ENCODE measurements at regions not wholly inside any gene's neighbourhood (a gene's known extent, or its start where the extent isn't known, plus 50 kb on each side); places are given as distances from the start of the nearest gene placed in this dataset.

DNA sequence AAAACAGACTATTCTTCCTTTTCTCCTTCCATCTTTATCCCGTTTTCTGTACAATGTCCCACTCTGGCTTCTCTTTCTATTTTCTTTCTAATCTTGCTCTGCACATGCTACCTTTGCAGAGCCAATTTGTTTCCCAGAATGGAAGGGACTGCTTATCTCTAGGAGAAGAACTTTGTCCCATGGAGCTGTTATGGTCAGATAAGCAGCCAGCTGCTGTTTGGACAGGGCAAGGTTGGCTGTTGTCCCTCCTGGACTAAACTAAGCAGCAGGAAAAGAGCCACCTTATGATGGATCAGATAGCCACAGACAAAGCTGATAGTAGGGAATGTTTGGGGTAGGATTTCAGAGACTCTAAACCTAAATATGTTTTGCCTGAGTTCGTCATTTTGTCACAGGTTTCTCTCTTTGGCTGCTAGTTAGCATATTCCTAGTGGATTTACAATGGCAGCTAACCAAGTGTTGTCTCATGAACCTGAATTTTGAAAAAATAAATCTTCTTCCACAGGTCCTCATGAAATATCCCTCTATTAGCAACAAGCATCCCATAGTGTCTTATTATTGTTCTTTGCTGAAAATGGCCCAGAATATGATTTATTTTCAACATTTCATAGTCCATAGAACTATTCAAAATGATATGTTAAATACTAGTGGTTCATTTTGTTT, 262.8 kb downstream of the SLC16A7 start:
- H3K4me3 ChIP-seq (ENCODE audit: low read length, poor library complexity, severe bottlenecking), result no peak overlapping the region
- H3K79me2 ChIP-seq (ENCODE audit: insufficient read depth, low read length), result no peaks in the 10 kb centered on the region
- H3K9me3 ChIP-seq (ENCODE audit: insufficient read depth, low read depth, low read length), result 0 out of 2 replicates have a peak, but pooled peaks cover 5% of the 10 kb centered on the region
- TF ChIP-seq, protein P1, sequence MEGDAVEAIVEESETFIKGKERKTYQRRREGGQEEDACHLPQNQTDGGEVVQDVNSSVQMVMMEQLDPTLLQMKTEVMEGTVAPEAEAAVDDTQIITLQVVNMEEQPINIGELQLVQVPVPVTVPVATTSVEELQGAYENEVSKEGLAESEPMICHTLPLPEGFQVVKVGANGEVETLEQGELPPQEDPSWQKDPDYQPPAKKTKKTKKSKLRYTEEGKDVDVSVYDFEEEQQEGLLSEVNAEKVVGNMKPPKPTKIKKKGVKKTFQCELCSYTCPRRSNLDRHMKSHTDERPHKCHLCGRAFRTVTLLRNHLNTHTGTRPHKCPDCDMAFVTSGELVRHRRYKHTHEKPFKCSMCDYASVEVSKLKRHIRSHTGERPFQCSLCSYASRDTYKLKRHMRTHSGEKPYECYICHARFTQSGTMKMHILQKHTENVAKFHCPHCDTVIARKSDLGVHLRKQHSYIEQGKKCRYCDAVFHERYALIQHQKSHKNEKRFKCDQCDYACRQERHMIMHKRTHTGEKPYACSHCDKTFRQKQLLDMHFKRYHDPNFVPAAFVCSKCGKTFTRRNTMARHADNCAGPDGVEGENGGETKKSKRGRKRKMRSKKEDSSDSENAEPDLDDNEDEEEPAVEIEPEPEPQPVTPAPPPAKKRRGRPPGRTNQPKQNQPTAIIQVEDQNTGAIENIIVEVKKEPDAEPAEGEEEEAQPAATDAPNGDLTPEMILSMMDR (conservative IDR thresholded peaks at IDR 0.05; ENCODE audit: low read length), result no peak
- TF ChIP-seq EZH2phosphoT487 (IDR thresholded peaks at IDR 0.05; ENCODE audit: borderline replicate concordance), result no peak
- no peaks in the 10 kb centered on the region for H4K20me1 ChIP-seq (ENCODE audit: insufficient read depth, low read length, poor library complexity, severe bottlenecking)
- H2AFZ ChIP-seq (ENCODE audit: low read length), result no peak overlapping the region
- no peaks in the 10 kb centered on the region for H3K36me3 ChIP-seq (ENCODE audit: insufficient read depth, low read length)
- H3K4me2 ChIP-seq (ENCODE audit: low read depth, low read length, poor library complexity, severe bottlenecking), result no peak overlapping the region
- no peaks in the 10 kb centered on the region for H3K27me3 ChIP-seq (ENCODE audit: insufficient read depth, low read length, poor library complexity, severe bottlenecking)
- H3F3A ChIP-seq (ENCODE audit: low read depth), result no peaks in the 10 kb centered on the region
- H3K9me2 ChIP-seq (replicated peaks; ENCODE audit: low read depth, low read length), result no peaks in the 10 kb centered on the region
- no peak overlapping the region for H3K9ac ChIP-seq (ENCODE audit: low read depth, low read length, poor library complexity, severe bottlenecking)
- no peaks in the 10 kb centered on the region for H3K4me1 ChIP-seq (ENCODE audit: insufficient read depth, low read length, poor library complexity, severe bottlenecking)

DNA sequence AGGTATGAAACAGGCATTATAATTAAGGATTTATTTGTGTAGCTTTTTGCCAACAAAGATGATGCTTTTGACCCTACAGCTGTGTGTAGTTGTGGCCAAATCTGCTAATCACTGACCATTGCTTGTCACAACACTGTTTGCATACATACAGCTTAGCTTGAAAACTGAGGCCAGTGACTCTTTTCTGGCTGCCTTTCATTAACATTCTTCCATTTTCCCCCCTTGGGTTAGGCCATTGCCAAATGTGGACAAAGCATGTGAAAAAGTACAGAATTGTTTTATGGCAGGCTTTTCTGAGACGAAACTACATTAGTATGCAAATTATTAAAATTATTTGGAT, 263.3 kb downstream of the SLC16A7 start:
- Histone ChIP-seq H2AFZ (ENCODE audit: low read length) (no peak overlapping the region), H3K36me3 (ENCODE audit: insufficient read depth, low read length) (no peaks in the 10 kb centered on the region)

DNA sequence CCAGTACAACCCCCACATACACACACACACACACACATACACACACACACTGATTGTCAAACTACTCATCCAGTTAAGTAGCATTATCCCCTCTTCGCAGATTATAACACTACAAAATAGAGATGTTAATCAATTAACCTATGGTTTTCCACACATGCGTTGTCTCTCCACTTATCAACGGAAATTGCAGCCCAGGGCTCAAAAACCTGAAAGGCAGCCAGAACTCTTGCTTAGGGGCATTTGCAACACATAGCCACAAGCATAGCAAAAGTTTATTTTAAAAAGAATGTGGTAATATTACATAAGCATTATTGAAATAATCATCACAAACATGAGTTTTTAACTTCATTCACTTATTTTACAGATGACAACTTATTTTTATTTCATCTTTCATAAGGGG, 265.8 kb downstream of the SLC16A7 start:
- Histone ChIP-seq H3K4me3 (ENCODE audit: low read length, poor library complexity, severe bottlenecking) (no peak overlapping the region), H3K4me2 (ENCODE audit: low read depth, low read length, poor library complexity, severe bottlenecking) (no peak overlapping the region), H3K9me3 (ENCODE audit: insufficient read depth, low read depth, low read length) (0 out of 2 replicates have a peak, but pooled peaks cover 5% of the 10 kb centered on the region), H3K9me2 (replicated peaks; ENCODE audit: low read depth, low read length) (no peaks in the 10 kb centered on the region), H4K20me1 (ENCODE audit: insufficient read depth, low read length, poor library complexity, severe bottlenecking) (no peaks in the 10 kb centered on the region), H3K9ac (ENCODE audit: low read depth, low read length, poor library complexity, severe bottlenecking) (no peak overlapping the region), H3F3A (ENCODE audit: low read depth) (no peaks in the 10 kb centered on the region), H2AFZ (ENCODE audit: low read length) (no peak overlapping the region), H3K36me3 (ENCODE audit: insufficient read depth, low read length) (no peaks in the 10 kb centered on the region), H3K79me2 (ENCODE audit: insufficient read depth, low read length) (no peaks in the 10 kb centered on the region), H3K4me1 (ENCODE audit: insufficient read depth, low read length, poor library complexity, severe bottlenecking) (no peaks in the 10 kb centered on the region), H3K27me3 (ENCODE audit: insufficient read depth, low read length, poor library complexity, severe bottlenecking) (no peaks in the 10 kb centered on the region)
- TF ChIP-seq EZH2phosphoT487 (IDR thresholded peaks at IDR 0.05; ENCODE audit: borderline replicate concordance), result no peak
- TF ChIP-seq, protein P1 (conservative IDR thresholded peaks at IDR 0.05; ENCODE audit: low read length), result no peak

More for the DNA sequence above, 263.3 kb downstream of the SLC16A7 start:
- Histone ChIP-seq H3K27me3 (ENCODE audit: insufficient read depth, low read length, poor library complexity, severe bottlenecking) (no peaks in the 10 kb centered on the region), H3K4me1 (ENCODE audit: insufficient read depth, low read length, poor library complexity, severe bottlenecking) (no peaks in the 10 kb centered on the region), H3K9me2 (replicated peaks; ENCODE audit: low read depth, low read length) (no peaks in the 10 kb centered on the region), H3K4me3 (ENCODE audit: low read length, poor library complexity, severe bottlenecking) (no peak overlapping the region), H3F3A (ENCODE audit: low read depth) (no peaks in the 10 kb centered on the region), H3K4me2 (ENCODE audit: low read depth, low read length, poor library complexity, severe bottlenecking) (no peak overlapping the region), H3K9me3 (ENCODE audit: insufficient read depth, low read depth, low read length) (0 out of 2 replicates have a peak, but pooled peaks cover 5% of the 10 kb centered on the region), H3K9ac (ENCODE audit: low read depth, low read length, poor library complexity, severe bottlenecking) (no peak overlapping the region), H4K20me1 (ENCODE audit: insufficient read depth, low read length, poor library complexity, severe bottlenecking) (no peaks in the 10 kb centered on the region), H3K79me2 (ENCODE audit: insufficient read depth, low read length) (no peaks in the 10 kb centered on the region)
- TF ChIP-seq, protein P1 (conservative IDR thresholded peaks at IDR 0.05; ENCODE audit: low read length), result no peak
- no peak for TF ChIP-seq EZH2phosphoT487 (IDR thresholded peaks at IDR 0.05; ENCODE audit: borderline replicate concordance)

Data from Loucy (cell line).